Adrenal gland (tissue), 5 donors: ENCODE measurements at regions not wholly inside any gene's neighbourhood (a gene's known extent, or its start where the extent isn't known, plus 50 kb on each side); places are given as distances from the start of the nearest gene placed in this dataset.

Source experiments
- POLR2A ChIP-seq, 2 donors: fragments of 450-650 bp; IDR thresholded peaks; one replicate each; pipeline ENCODE4 v1.6.1; 2017; ENCODE audit warnings: antibody characterized with exemption in 2 of 2, mild to moderate bottlenecking in 2 of 2, moderate library complexity in 1 of 2
- TF ChIP-seq, protein P1 (sequence below), 6 experiments: fragments of 450-650 bp in 4 of 6; fragments of 200-600 bp in 2 of 6; sonication (generic) in 1 of 6; IDR thresholded peaks; 1 replicate in 5 of 6; 2 replicates in 1 of 6; pipeline versions ENCODE4 v1.5.1 to v1.8.0; 2016 to 2021; ENCODE audit warnings: antibody characterized with exemption in 6 of 6, mild to moderate bottlenecking in 2 of 6, moderate library complexity in 1 of 6
- donor health status: DM: no; HTN: no; CAD: no.

DNA sequence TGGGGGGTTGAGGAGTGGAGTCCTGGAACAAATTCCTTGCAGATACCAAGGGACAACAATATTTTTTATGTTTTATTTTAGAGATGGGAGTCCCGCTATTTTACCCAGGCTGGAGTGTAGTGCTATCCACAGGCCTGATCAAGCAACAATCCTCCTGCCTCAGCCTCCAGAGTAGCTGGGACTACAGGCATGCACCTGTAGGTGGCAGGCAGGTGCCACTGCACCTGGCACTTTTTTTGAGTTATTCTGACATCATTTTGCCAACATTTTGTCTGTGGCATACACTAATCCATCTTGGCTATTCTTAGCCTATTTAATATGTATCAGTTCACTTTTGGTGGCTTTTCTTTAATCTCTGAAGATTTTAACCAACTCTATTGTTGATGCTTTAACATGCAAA is 317.8 kb upstream of the MTPN start:
- TF ChIP-seq, protein P1, sequence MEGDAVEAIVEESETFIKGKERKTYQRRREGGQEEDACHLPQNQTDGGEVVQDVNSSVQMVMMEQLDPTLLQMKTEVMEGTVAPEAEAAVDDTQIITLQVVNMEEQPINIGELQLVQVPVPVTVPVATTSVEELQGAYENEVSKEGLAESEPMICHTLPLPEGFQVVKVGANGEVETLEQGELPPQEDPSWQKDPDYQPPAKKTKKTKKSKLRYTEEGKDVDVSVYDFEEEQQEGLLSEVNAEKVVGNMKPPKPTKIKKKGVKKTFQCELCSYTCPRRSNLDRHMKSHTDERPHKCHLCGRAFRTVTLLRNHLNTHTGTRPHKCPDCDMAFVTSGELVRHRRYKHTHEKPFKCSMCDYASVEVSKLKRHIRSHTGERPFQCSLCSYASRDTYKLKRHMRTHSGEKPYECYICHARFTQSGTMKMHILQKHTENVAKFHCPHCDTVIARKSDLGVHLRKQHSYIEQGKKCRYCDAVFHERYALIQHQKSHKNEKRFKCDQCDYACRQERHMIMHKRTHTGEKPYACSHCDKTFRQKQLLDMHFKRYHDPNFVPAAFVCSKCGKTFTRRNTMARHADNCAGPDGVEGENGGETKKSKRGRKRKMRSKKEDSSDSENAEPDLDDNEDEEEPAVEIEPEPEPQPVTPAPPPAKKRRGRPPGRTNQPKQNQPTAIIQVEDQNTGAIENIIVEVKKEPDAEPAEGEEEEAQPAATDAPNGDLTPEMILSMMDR (IDR thresholded peaks at IDR 0.05): no peak
- no peak for TF ChIP-seq POLR2A (IDR thresholded peaks at IDR 0.05)
